RWPE2 (cell line): ENCODE measurements at regions not wholly inside any gene's neighbourhood (a gene's known extent, or its start where the extent isn't known, plus 50 kb on each side); places are given as distances from the start of the nearest gene placed in this dataset.

Experiments used
- ATAC-seq: fragments of 200-7000 bp; cut with Tn5 transposase; 3 replicates; pipeline ENCODE4 v1.9.1; 2021; ENCODE audit warnings: low read depth
- DNase-seq: peaks from one replicate; pipeline ENCODE4 v3.0.0-alpha.2; 2020; ENCODE audit warnings: low spot score
- H3K27ac ChIP-seq: fragments of 450-650 bp; 2 replicates; pipeline ENCODE4 v1.5.1; 2017; ENCODE audit warnings: mild to moderate bottlenecking; ENCODE audit not compliant: poor library complexity, severe bottlenecking
- H3K27me3 ChIP-seq: fragments of 250-450 bp; sonication (Bioruptor Pico); 2 replicates; pipeline ENCODE4 v1.5.1; 2021; ENCODE audit warnings: mild to moderate bottlenecking, moderate library complexity; ENCODE audit not compliant: insufficient read depth, poor library complexity, severe bottlenecking
- H3K36me3 ChIP-seq: fragments of 250-450 bp; sonication (Bioruptor Pico); 2 replicates; pipeline ENCODE4 v1.5.1; 2020; ENCODE audit warnings: low read depth, mild to moderate bottlenecking, moderate library complexity
- H3K4me1 ChIP-seq: fragments of 250-450 bp; sonication (Bioruptor Pico); 2 replicates; pipeline ENCODE4 v1.5.1; 2021; ENCODE audit warnings: mild to moderate bottlenecking, moderate library complexity; ENCODE audit not compliant: insufficient read depth, poor library complexity, severe bottlenecking
- H3K4me3 ChIP-seq: fragments of 250-450 bp; sonication (Bioruptor Pico); 2 replicates; pipeline ENCODE4 v1.5.1; 2021; ENCODE audit warnings: mild to moderate bottlenecking, moderate library complexity; ENCODE audit not compliant: severe bottlenecking
- H3K9me3 ChIP-seq: fragments of 250-450 bp; sonication (Bioruptor Pico); 2 replicates; pipeline ENCODE4 v1.5.1; 2021; ENCODE audit warnings: mild to moderate bottlenecking, moderate library complexity; ENCODE audit not compliant: severe bottlenecking
- CTCF ChIP-seq: fragments of 450-650 bp; IDR thresholded peaks from one replicate; pipeline ENCODE4 v1.5.1; 2017; ENCODE audit warnings: mild to moderate bottlenecking, moderate library complexity; ENCODE audit not compliant: poor library complexity, severe bottlenecking

DNA sequence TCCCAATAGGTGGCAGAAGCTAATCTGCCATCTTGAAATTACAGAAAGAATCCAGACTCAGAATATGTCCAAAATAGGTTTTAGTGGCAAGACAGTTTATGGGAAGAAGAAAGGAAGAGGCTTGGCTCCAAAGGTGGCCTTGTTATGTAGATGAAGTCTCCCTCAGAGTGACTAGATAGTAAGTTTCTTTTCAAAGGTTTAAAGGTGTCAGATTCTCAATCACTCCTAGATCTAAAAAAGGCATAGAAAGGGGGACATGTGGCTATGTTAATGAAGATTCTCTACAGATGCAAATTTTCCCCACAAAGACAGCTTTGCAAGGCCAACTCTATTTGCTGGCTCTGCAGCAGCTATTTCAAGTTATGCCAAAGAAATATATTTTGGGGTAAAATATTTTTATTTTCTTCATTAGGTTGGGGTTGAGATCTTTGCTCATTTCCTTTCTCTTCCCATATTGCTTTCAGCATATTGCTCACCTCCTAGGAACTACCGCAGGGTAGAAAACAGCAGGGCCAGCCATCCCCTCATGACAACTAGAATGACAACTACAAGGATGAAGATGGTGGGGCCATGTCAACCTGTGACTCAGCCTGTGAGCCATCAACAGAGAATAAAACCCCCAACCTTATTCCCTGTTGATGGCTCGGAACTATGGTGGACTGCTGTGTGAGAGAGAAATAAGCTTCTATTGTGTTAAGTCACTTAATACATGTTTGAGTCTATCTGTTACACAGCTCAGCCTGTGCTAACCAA is 274.0 kb upstream of the GALNT17 start:
- H3K4me1 ChIP-seq = no peaks in the 10 kb centered on the region
- DNase-seq (no peak), ATAC-seq (no peak)
- no peaks in the 10 kb centered on the region for H3K27me3 ChIP-seq
- H3K4me3 ChIP-seq = no peak overlapping the region
- H3K36me3 ChIP-seq = no peaks in the 10 kb centered on the region
- H3K27ac ChIP-seq = no peak overlapping the region
- H3K9me3 ChIP-seq = no peaks in the 10 kb centered on the region
- no peak for TF ChIP-seq CTCF

- no peaks in the 10 kb centered on the region for H3K4me1 ChIP-seq
- H3K36me3 ChIP-seq = no peaks in the 10 kb centered on the region
- no peaks in the 10 kb centered on the region for H3K9me3 ChIP-seq
- H3K4me3 ChIP-seq = no peak overlapping the region
- no peak for TF ChIP-seq CTCF
- H3K27me3 ChIP-seq = no peaks in the 10 kb centered on the region
- ATAC-seq = no peak
- no peak overlapping the region for H3K27ac ChIP-seq
- no peak for DNase-seq
Observed at GRCh38 chr7:70867513-70867912, 264.4 kb upstream of the GALNT17 start.

GRCh38 chr7:70870349-70870748 is 261.6 kb upstream of the GALNT17 start:
- no peaks in the 10 kb centered on the region for H3K4me1 ChIP-seq
- no peaks in the 10 kb centered on the region for H3K27me3 ChIP-seq
- H3K36me3 ChIP-seq = no peaks in the 10 kb centered on the region
- no peak overlapping the region for H3K4me3 ChIP-seq
- no peak for DNase-seq
- no peaks in the 10 kb centered on the region for H3K9me3 ChIP-seq
- TF ChIP-seq CTCF = no peak
- ATAC-seq = no peak
- H3K27ac ChIP-seq = no peak overlapping the region

DNA sequence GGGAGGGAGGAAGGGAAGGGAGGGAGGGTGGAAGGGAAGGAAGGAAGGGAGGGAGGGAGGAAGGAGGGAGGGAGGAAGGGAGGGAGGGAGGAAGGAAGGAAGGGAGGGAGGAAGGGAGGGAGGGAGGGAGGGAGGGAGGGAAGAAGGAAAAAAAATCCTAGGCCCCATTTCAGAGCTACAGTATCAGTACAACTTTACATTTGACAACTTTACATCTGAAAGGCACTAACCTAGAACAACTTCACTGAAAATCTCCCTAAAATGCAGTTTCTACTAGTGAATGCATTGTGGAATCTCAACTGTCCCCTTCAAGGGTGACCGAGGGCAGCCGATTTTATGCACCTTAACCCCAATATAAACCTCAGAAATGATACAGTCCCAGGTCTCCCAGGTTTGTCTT is 259.8 kb upstream of the GALNT17 start:
- no peak for ATAC-seq
- H3K27me3 ChIP-seq = no peaks in the 10 kb centered on the region
- H3K4me1 ChIP-seq = no peaks in the 10 kb centered on the region
- no peak for DNase-seq
- TF ChIP-seq CTCF = no peak
- no peak overlapping the region for H3K27ac ChIP-seq
- no peak overlapping the region for H3K4me3 ChIP-seq
- no peaks in the 10 kb centered on the region for H3K36me3 ChIP-seq
- peaks cover 4% of the 10 kb centered on the region for H3K9me3 ChIP-seq

DNA sequence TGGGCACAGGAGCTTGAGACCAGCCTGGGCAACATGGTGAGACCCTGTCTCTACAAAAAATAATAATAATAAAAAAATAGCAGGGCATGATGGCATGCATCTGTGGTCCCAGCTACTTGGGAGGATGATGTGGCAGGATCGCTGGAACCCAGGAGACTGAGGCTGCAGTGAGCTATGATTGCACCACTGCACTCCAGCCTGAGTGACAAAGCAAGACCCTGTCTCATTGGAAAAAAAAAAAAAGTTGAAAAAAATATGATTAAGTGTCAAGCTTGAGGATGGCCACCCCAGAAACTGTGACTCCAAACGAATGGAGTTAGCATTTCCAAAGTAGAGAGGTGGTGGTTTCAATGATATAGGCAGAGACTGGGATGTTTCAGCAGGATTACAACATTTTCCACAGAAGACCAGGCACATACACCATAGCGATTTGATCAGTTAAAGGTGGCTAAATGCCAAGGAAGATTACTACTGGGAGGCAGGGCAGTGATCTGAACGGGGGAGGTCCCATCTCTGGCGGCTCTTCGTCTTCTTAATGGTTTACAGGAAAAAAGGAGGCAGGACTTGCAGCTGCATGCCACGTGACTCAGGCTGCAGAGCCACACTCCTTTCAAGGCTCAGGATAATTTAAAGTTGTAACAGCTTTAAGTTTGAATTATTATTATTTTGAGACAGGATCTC is 250.6 kb upstream of the GALNT17 start:
- TF ChIP-seq CTCF = no peak
- DNase-seq = no peak

More for the DNA sequence above, 250.6 kb upstream of the GALNT17 start:
- H3K4me1 ChIP-seq = no peaks in the 10 kb centered on the region
- H3K4me3 ChIP-seq = no peak overlapping the region
- no peak for ATAC-seq
- no peaks in the 10 kb centered on the region for H3K36me3 ChIP-seq
- H3K27ac ChIP-seq = no peak overlapping the region
- H3K9me3 ChIP-seq = peaks cover 4% of the 10 kb centered on the region
- no peaks in the 10 kb centered on the region for H3K27me3 ChIP-seq
